ENCODE measurements at regions not wholly inside any gene's neighbourhood (a gene's known extent, or its start where the extent isn't known, plus 50 kb on each side); places are given as distances from the start of the nearest gene placed in this dataset.

DNA sequence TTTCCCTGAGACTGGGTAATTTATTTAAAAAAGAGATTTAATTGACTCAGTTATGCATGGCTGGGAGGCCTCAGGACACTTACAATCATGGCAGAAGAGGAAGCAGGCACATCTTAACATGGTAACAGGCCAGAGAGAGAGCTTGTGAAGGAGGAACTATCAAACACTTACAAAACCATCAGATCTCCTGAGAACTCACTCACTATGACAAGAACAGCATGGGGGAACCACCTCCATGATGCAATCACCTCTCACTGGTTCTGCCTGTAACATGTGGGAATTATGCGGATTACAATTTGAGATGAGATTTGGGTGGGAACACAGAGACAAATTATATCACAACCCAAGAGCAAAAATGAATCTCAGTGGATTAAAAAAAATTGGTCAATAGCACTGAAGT is 416.0 kb upstream of the TMCO5A start:
- 96% methylated on average over 1 of the region's 1 CpG for WGBS
- DNase-seq (ENCODE audit: low spot score): no peak
- TF ChIP-seq YY1 (IDR thresholded peaks at IDR 0.05): no peak
- no peak for TF ChIP-seq NR2F2 (IDR thresholded peaks at IDR 0.05)
- no peak for TF ChIP-seq HNF4G (IDR thresholded peaks at IDR 0.05)
- TF ChIP-seq REST (IDR thresholded peaks at IDR 0.05): no peak
- TF ChIP-seq, protein P1, sequence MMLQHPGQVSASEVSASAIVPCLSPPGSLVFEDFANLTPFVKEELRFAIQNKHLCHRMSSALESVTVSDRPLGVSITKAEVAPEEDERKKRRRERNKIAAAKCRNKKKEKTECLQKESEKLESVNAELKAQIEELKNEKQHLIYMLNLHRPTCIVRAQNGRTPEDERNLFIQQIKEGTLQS (IDR thresholded peaks at IDR 0.05): no peak
- no peak for TF ChIP-seq HNF4A (conservative IDR thresholded peaks at IDR 0.05)
- TF ChIP-seq FOXA1 (IDR thresholded peaks at IDR 0.05): no peak
- TF ChIP-seq RAD21 (IDR thresholded peaks at IDR 0.05): no peak
- no peak for TF ChIP-seq CTCF (IDR thresholded peaks at IDR 0.05; ENCODE audit: low read depth, low read length, missing input control)
- TF ChIP-seq SP1 (IDR thresholded peaks at IDR 0.05): no peak
- TF ChIP-seq, protein P2, sequence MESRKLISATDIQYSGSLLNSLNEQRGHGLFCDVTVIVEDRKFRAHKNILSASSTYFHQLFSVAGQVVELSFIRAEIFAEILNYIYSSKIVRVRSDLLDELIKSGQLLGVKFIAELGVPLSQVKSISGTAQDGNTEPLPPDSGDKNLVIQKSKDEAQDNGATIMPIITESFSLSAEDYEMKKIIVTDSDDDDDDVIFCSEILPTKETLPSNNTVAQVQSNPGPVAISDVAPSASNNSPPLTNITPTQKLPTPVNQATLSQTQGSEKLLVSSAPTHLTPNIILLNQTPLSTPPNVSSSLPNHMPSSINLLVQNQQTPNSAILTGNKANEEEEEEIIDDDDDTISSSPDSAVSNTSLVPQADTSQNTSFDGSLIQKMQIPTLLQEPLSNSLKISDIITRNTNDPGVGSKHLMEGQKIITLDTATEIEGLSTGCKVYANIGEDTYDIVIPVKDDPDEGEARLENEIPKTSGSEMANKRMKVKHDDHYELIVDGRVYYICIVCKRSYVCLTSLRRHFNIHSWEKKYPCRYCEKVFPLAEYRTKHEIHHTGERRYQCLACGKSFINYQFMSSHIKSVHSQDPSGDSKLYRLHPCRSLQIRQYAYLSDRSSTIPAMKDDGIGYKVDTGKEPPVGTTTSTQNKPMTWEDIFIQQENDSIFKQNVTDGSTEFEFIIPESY (IDR thresholded peaks at IDR 0.05): no peak
- TF ChIP-seq RXRA (IDR thresholded peaks at IDR 0.05): no peak
- no peak for TF ChIP-seq TAF1 (conservative IDR thresholded peaks at IDR 0.05)
- H3K4me1 ChIP-seq (ENCODE audit: control insufficient read depth in 4 of 4, insufficient read depth in 4 of 4, low read length in 3 of 4): no peaks in the 10 kb centered on the region
- no peak overlapping the region for H3K27ac ChIP-seq (ENCODE audit: low read depth in 1 of 2, low read length in 2 of 2)
- no peak overlapping the region for H3K4me3 ChIP-seq (ENCODE audit: low read depth in 1 of 3, low read length in 3 of 3)
- no peaks in the 10 kb centered on the region for H3K9me3 ChIP-seq (ENCODE audit: control insufficient read depth in 4 of 4, low read length in 3 of 4)
- no peaks in the 10 kb centered on the region for H3K36me3 ChIP-seq (ENCODE audit: control insufficient read depth in 4 of 4, insufficient read depth in 3 of 4, low read depth in 1 of 4, low read length in 3 of 4)
- H3K27me3 ChIP-seq (ENCODE audit: control insufficient read depth in 4 of 4, insufficient read depth in 4 of 4, low read length in 3 of 4): peaks cover 0 to 3% (median 0%) of the 10 kb centered on the region in 4 donors
- H3K9ac ChIP-seq (ENCODE audit: low read depth in 1 of 2, low read length in 2 of 2): no peak overlapping the region

DNA sequence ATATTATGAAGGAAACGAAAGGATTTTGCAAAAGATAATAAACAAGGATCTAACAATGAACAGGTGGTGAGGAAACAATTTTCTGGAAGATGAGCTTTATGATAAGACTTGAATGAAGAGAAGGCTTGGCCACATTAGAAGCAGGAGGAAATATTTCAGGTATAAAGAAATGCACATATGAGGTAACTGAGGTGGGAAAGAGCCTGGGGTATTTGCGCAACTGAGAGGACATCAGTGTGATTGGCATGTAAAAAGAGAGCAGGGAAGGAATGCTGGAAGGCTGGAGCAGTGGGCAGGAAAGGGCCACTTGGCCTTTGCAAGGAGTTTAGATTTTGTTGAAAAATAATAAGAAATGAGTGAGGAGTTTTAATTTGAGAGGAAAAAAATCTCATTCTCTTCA is 414.4 kb upstream of the TMCO5A start:
- Histone ChIP-seq H3K27ac (ENCODE audit: low read depth in 1 of 2, low read length in 2 of 2) (no peak overlapping the region), H3K9ac (ENCODE audit: low read depth in 1 of 2, low read length in 2 of 2) (no peak overlapping the region), H3K9me3 (ENCODE audit: control insufficient read depth in 4 of 4, low read length in 3 of 4) (no peaks in the 10 kb centered on the region), H3K27me3 (ENCODE audit: control insufficient read depth in 4 of 4, insufficient read depth in 4 of 4, low read length in 3 of 4) (peaks cover 0 to 3% (median 0%) of the 10 kb centered on the region in 4 donors), H3K36me3 (ENCODE audit: control insufficient read depth in 4 of 4, insufficient read depth in 3 of 4, low read depth in 1 of 4, low read length in 3 of 4) (no peaks in the 10 kb centered on the region), H3K4me1 (ENCODE audit: control insufficient read depth in 4 of 4, insufficient read depth in 4 of 4, low read length in 3 of 4) (no peaks in the 10 kb centered on the region), H3K4me3 (ENCODE audit: low read depth in 1 of 3, low read length in 3 of 3) (no peak overlapping the region)
- 93% methylated on average over 2 of the region's 2 CpGs for WGBS
- DNase-seq (ENCODE audit: low spot score): no peak
- TF ChIP-seq, protein P3, sequence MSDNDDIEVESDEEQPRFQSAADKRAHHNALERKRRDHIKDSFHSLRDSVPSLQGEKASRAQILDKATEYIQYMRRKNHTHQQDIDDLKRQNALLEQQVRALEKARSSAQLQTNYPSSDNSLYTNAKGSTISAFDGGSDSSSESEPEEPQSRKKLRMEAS (IDR thresholded peaks at IDR 0.05): no peak
- no peak for TF ChIP-seq EGR1 (IDR thresholded peaks at IDR 0.05; ENCODE audit: low read depth in 2 of 2)
- TF ChIP-seq CTCF (IDR thresholded peaks at IDR 0.05; ENCODE audit: low read depth, low read length, missing input control): no peak
- no peak for TF ChIP-seq NR2F2 (IDR thresholded peaks at IDR 0.05)
- TF ChIP-seq HNF4A (conservative IDR thresholded peaks at IDR 0.05): no peak
- TF ChIP-seq, protein P1 (IDR thresholded peaks at IDR 0.05): no peak
- no peak for TF ChIP-seq HNF4G (IDR thresholded peaks at IDR 0.05)
- no peak for TF ChIP-seq FOXA1 (IDR thresholded peaks at IDR 0.05)
- no peak for TF ChIP-seq GABPA (IDR thresholded peaks at IDR 0.05 in 1 of 2, conservative IDR thresholded peaks at IDR 0.05 in 1 of 2)
- TF ChIP-seq TAF1 (conservative IDR thresholded peaks at IDR 0.05): no peak
- TF ChIP-seq SP1 (IDR thresholded peaks at IDR 0.05): no peak
- no peak for TF ChIP-seq YY1 (IDR thresholded peaks at IDR 0.05)
- no peak for TF ChIP-seq REST (IDR thresholded peaks at IDR 0.05)

All from liver (tissue), 8 donors.